ENCODE measurements at regions not wholly inside any gene's neighbourhood (a gene's known extent, or its start where the extent isn't known, plus 50 kb on each side); places are given as distances from the start of the nearest gene placed in this dataset.

GRCh38 chr5:4939042-4939781 is 200.9 kb upstream of the ADAMTS16 start:
- H3K4me3 ChIP-seq, result no peak overlapping the region
- CTCF ChIA-PET, result interaction anchor here (0.7 kb wide), 1 partner anchor 223 kb away, joined by 3 read pairs; no protein-coding TSS in a partner anchor
- FAIRE-seq, result no peak

GRCh38 chr5:4941161-4941560 is 199.0 kb upstream of the ADAMTS16 start:
- POLR2A ChIA-PET, result no interaction called here
- ATAC-seq (no peak), FAIRE-seq (no peak), DNase-seq (ENCODE audit: low read depth in 1 of 2, low spot score in 1 of 2) (no peak)
- H3K4me3 ChIP-seq, result no peak overlapping the region
- CTCF ChIA-PET, result interaction anchor here (1.1 to 3.9 kb wide), 14 partner anchors 8 to 104 kb away, joined by 3 to 21 read pairs (median 4); no protein-coding TSS in a partner anchor
- H3K4me2 ChIP-seq, result no peak overlapping the region
- no peaks in the 10 kb centered on the region for H3K4me1 ChIP-seq
- 64% methylated on average over 12 of the region's 12 CpGs for WGBS (ENCODE audit: missing lambda C conversion rate)
- no peak overlapping the region for H3K27ac ChIP-seq
- H3K9me3 ChIP-seq, result no peaks in the 10 kb centered on the region
- TF ChIP-seq CEBPB (IDR thresholded peaks at IDR 0.05), result no peak
- no peak for TF ChIP-seq CHD2 (IDR thresholded peaks at IDR 0.05; ENCODE audit: low read length, partially characterized antibody)
- no peak for TF ChIP-seq ATOH8 (CRISPR knock-in tag; IDR thresholded peaks at IDR 0.05; ENCODE audit: low read depth)
- TF ChIP-seq NR3C1 (IDR thresholded peaks at IDR 0.05), result no peak
- TF ChIP-seq CTCF (IDR thresholded peaks at IDR 0.05), result no peak
- no peak for TF ChIP-seq KDM5A (IDR thresholded peaks at IDR 0.05)
- no peak for TF ChIP-seq RNF2 (IDR thresholded peaks at IDR 0.05; ENCODE audit: borderline replicate concordance, low read depth)
- TF ChIP-seq E2F6 (IDR thresholded peaks at IDR 0.05; ENCODE audit: borderline replicate concordance, low read depth), result no peak

More at GRCh38 chr5:4939042-4939781, 200.9 kb upstream of the ADAMTS16 start:
- ATAC-seq, result no peak
- H3K4me2 ChIP-seq, result no peak overlapping the region
- H3K27ac ChIP-seq, result no peak overlapping the region
- no peak for DNase-seq (ENCODE audit: low read depth in 1 of 2, low spot score in 1 of 2)
- no peak for TF ChIP-seq REST (IDR thresholded peaks at IDR 0.05)
- no peak for TF ChIP-seq GATA3 (IDR thresholded peaks at IDR 0.05; ENCODE audit: borderline replicate concordance)
- no peak for TF ChIP-seq EP300 (IDR thresholded peaks at IDR 0.05)
- no peak for TF ChIP-seq MAX (IDR thresholded peaks at IDR 0.05)
- no peak for TF ChIP-seq BHLHE40 (IDR thresholded peaks at IDR 0.05; ENCODE audit: low read depth, low read length)
- no peak for TF ChIP-seq ZFP36 (IDR thresholded peaks at IDR 0.05; ENCODE audit: borderline replicate concordance, partially characterized antibody)
- no peak for TF ChIP-seq CTCF (IDR thresholded peaks at IDR 0.05)
- TF ChIP-seq POLR2AphosphoS2 (conservative IDR thresholded peaks at IDR 0.05; ENCODE audit: low read length), result no peak
- TF ChIP-seq CBX8 (IDR thresholded peaks at IDR 0.05), result no peak
- TF ChIP-seq RAD21 (conservative IDR thresholded peaks at IDR 0.05 in 1 of 2, IDR thresholded peaks at IDR 0.05 in 1 of 2), result no peak
- TF ChIP-seq KDM5A (IDR thresholded peaks at IDR 0.05), result no peak
- TF ChIP-seq TP53 (CRISPR knock-in tag; IDR thresholded peaks at IDR 0.05), result no peak
- no peak for TF ChIP-seq HDAC2 (IDR thresholded peaks at IDR 0.05)
- no peak for TF ChIP-seq MYC (IDR thresholded peaks at IDR 0.05; ENCODE audit: borderline replicate concordance, low read length)
- TF ChIP-seq HOXB5 (CRISPR knock-in tag; IDR thresholded peaks at IDR 0.05), result no peak
- TF ChIP-seq FOSB (CRISPR knock-in tag; IDR thresholded peaks at IDR 0.05), result no peak
- no peaks in the 10 kb centered on the region for H3K9me3 ChIP-seq
- no peaks in the 10 kb centered on the region for H3K4me1 ChIP-seq
- POLR2A ChIA-PET, result no interaction called here
- 25% methylated on average over 15 of the region's 15 CpGs for WGBS (ENCODE audit: missing lambda C conversion rate)
